HG03565 (cell line): ENCODE measurements at regions not wholly inside any gene's neighbourhood (a gene's known extent, or its start where the extent isn't known, plus 50 kb on each side); places are given as distances from the start of the nearest gene placed in this dataset.

Experiments used
- ATAC-seq: cut with Tn5 transposase; IDR thresholded peaks from one replicate; pipeline ENCODE4 v1.9.1; 2021; ENCODE audit warnings: mild to moderate bottlenecking, moderate library complexity; ENCODE audit not compliant: unreplicated experiment

- no peak for ATAC-seq
Measured at GRCh38 chr13:105506463-105506862, 1029.0 kb downstream of the EFNB2 start.

- ATAC-seq = no peak
Measured at GRCh38 chr13:105502193-105502592, 1033.3 kb downstream of the EFNB2 start.

GRCh38 chr13:105497597-105497996 is 1037.9 kb downstream of the EFNB2 start:
- ATAC-seq = no peak

GRCh38 chr13:105492216-105492615 is 1043.2 kb downstream of the EFNB2 start:
- no peak for ATAC-seq

GRCh38 chr13:105491345-105491744 is 1044.1 kb downstream of the EFNB2 start:
- no peak for ATAC-seq

GRCh38 chr13:105485081-105485480 is 1050.4 kb downstream of the EFNB2 start:
- ATAC-seq = no peak

GRCh38 chr13:105474983-105475610 is 1060.4 kb downstream of the EFNB2 start:
- no peak for ATAC-seq

GRCh38 chr13:105471673-105472072 is 1063.8 kb downstream of the EFNB2 start:
- ATAC-seq = no peak

- ATAC-seq = no peak
Measured at GRCh38 chr13:105466376-105466775, 1069.1 kb downstream of the EFNB2 start.

GRCh38 chr13:105465745-105466144 is 1069.7 kb downstream of the EFNB2 start, which contains the start of gene DAOA:
DAOA (plus strand) TSS chr13:105466045.
- ATAC-seq = no peak

GRCh38 chr13:105465251-105465650 is 1070.2 kb downstream of the EFNB2 start:
- ATAC-seq = no peak

- no peak for ATAC-seq
Measured at GRCh38 chr13:105464249-105464648, 1071.2 kb downstream of the EFNB2 start.

- no peak for ATAC-seq
Measured at GRCh38 chr13:105463011-105463501, 1072.4 kb downstream of the EFNB2 start.

- no peak for ATAC-seq
Measured at GRCh38 chr13:105462098-105462497, 1073.4 kb downstream of the EFNB2 start.

GRCh38 chr13:105452895-105453294 is 1082.6 kb downstream of the EFNB2 start:
- no peak for ATAC-seq

GRCh38 chr13:105450784-105451183 is 1084.7 kb downstream of the EFNB2 start:
- ATAC-seq = no peak

GRCh38 chr13:105448811-105449210 is 1086.7 kb downstream of the EFNB2 start:
- no peak for ATAC-seq

- ATAC-seq = no peak
Measured at GRCh38 chr13:105446197-105446596, 1089.3 kb downstream of the EFNB2 start.

GRCh38 chr13:105445796-105446195 is 1089.7 kb downstream of the EFNB2 start:
- ATAC-seq = no peak

GRCh38 chr13:105442949-105443699 is 1092.3 kb downstream of the EFNB2 start:
- no peak for ATAC-seq

- no peak for ATAC-seq
Measured at GRCh38 chr13:105442040-105442439, 1093.4 kb downstream of the EFNB2 start.

- no peak for ATAC-seq
Measured at GRCh38 chr13:105441051-105441750, 1094.3 kb downstream of the EFNB2 start.
